Colonic mucosa (tissue), 4 donors: ENCODE measurements at regions not wholly inside any gene's neighbourhood (a gene's known extent, or its start where the extent isn't known, plus 50 kb on each side); places are given as distances from the start of the nearest gene placed in this dataset.

ENCODE experiments used
- DNase-seq: peaks from one replicate; pipeline ENCODE4 v3.0.0-alpha.2; 2020
- H3K27ac ChIP-seq: fragments of 200-600 bp; one replicate; pipeline ENCODE4 v1.8.0; 2021
- H3K27me3 ChIP-seq: fragments of 200-600 bp; one replicate; pipeline ENCODE4 v1.8.0; 2021
- H3K36me3 ChIP-seq: fragments of 200-600 bp; one replicate; pipeline ENCODE4 v1.8.0; 2021
- H3K4me1 ChIP-seq: fragments of 200-600 bp; one replicate; pipeline ENCODE4 v1.8.0; 2021; ENCODE audit warnings: mild to moderate bottlenecking
- H3K4me3 ChIP-seq: fragments of 200-600 bp; one replicate; pipeline ENCODE4 v1.8.0; 2021
- H3K9ac ChIP-seq, 2 donors: one replicate each; pipeline ENCODE4 v1.7.0; 2013; ENCODE audit warnings: control low read depth in 2 of 2, low read depth in 2 of 2, low read length in 2 of 2
- H3K9me3 ChIP-seq: fragments of 200-600 bp; one replicate; pipeline ENCODE4 v1.8.0; 2021
- CTCF ChIP-seq: fragments of 200-600 bp; IDR thresholded peaks from one replicate; pipeline ENCODE4 v1.8.0; 2022; ENCODE audit warnings: antibody characterized with exemption, mild to moderate bottlenecking
- intact Hi-C: fragments of 100-400 bp; cut with DNase I; formaldehyde crosslinking; loops from one replicate; pipeline ENCODE4 v1.14.1; 2022
- donor health status: healthy.
- donor health status: DM: no; HTN: no; CAD: no.
- donor health status: DM: no; HTN: no; CAD: no.

GRCh38 chr6:92945799-92946198 lies 473.6 kb downstream of the EPHA7 start:
- Histone ChIP-seq H3K4me3 (no peak overlapping the region), H3K9ac (no peak overlapping the region), H3K36me3 (no peaks in the 10 kb centered on the region), H3K4me1 (no peaks in the 10 kb centered on the region), H3K27me3 (no peaks in the 10 kb centered on the region), H3K9me3 (no peaks in the 10 kb centered on the region), H3K27ac (no peak overlapping the region)
- no peak for TF ChIP-seq CTCF
- intact Hi-C loops: no loop called here
- DNase-seq: no peak

DNA sequence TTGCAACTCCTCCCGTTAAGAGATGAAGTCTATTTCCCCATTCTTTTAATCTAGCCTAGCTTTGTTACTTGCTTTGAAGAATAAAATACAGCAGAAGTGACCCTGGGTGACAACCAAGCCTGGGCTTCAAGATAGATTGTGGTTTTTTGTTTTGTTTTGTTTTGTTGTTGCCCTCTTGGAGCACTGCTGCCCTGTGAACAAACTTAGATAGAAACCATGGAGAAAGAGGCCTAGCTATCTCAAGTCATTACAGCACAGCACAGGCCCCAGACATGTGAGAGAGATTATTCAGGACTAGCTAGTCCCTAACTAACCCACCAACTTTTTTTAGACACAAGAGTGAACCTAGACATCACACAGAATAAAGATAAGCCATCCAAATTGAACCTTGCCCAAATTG lies 475.2 kb downstream of the EPHA7 start:
- Histone ChIP-seq H3K36me3 (no peaks in the 10 kb centered on the region), H3K4me1 (no peaks in the 10 kb centered on the region), H3K27ac (no peak overlapping the region), H3K27me3 (no peaks in the 10 kb centered on the region), H3K9me3 (no peaks in the 10 kb centered on the region), H3K4me3 (no peak overlapping the region), H3K9ac (no peak overlapping the region)
- intact Hi-C loops: no loop called here
- no peak for TF ChIP-seq CTCF
- no peak for DNase-seq

GRCh38 chr6:92942549-92942948 lies 476.8 kb downstream of the EPHA7 start:
- no peak overlapping the region for H3K4me3 ChIP-seq
- intact Hi-C loops: no loop called here
- no peaks in the 10 kb centered on the region for H3K27me3 ChIP-seq
- TF ChIP-seq CTCF: no peak
- DNase-seq: no peak
- no peaks in the 10 kb centered on the region for H3K9me3 ChIP-seq
- no peaks in the 10 kb centered on the region for H3K4me1 ChIP-seq
- no peak overlapping the region for H3K9ac ChIP-seq
- H3K36me3 ChIP-seq: no peaks in the 10 kb centered on the region
- no peak overlapping the region for H3K27ac ChIP-seq

GRCh38 chr6:92934625-92935024 lies 484.7 kb downstream of the EPHA7 start:
- intact Hi-C loops: no loop called here
- H3K36me3 ChIP-seq: no peaks in the 10 kb centered on the region
- no peak overlapping the region for H3K27ac ChIP-seq
- no peaks in the 10 kb centered on the region for H3K4me1 ChIP-seq
- no peak for DNase-seq
- no peak overlapping the region for H3K4me3 ChIP-seq
- no peaks in the 10 kb centered on the region for H3K9me3 ChIP-seq
- no peak overlapping the region for H3K9ac ChIP-seq
- H3K27me3 ChIP-seq: no peaks in the 10 kb centered on the region
- TF ChIP-seq CTCF: no peak

DNA sequence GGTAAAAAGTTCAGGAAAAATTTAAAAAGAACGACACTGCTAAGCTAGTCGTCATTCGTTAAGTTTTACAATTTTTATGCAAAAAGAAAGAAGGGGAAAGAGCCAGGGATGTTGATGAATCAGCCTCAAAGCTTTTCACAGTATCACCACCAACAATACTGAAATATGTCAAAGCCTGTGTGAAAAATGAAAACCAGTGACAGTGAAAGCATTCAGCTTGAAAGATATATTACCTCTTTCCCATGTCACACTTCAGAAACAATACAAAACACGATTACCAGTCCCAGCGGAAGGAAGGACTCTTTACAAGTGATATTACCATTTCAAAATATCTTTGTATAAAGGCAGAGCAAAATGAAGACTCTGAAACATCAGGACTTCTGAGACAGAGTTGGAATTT lies 489.2 kb downstream of the EPHA7 start:
- no peaks in the 10 kb centered on the region for H3K4me1 ChIP-seq
- no peak for DNase-seq
- H3K27me3 ChIP-seq: no peaks in the 10 kb centered on the region
- no peak for TF ChIP-seq CTCF
- H3K36me3 ChIP-seq: no peaks in the 10 kb centered on the region
- H3K27ac ChIP-seq: no peak overlapping the region
- no peak overlapping the region for H3K4me3 ChIP-seq
- H3K9ac ChIP-seq: no peak overlapping the region
- no peaks in the 10 kb centered on the region for H3K9me3 ChIP-seq
- intact Hi-C loops: no loop called here
